Panc1 (cell line): ENCODE measurements at regions not wholly inside any gene's neighbourhood (a gene's known extent, or its start where the extent isn't known, plus 50 kb on each side); places are given as distances from the start of the nearest gene placed in this dataset.

Experiments
- ATAC-seq: fragments of 200-7000 bp; cut with Tn5 transposase; 2 replicates; pipeline ENCODE4 v1.9.1; 2020; ENCODE audit warnings: mild to moderate bottlenecking, moderate library complexity
- BruUV-seq: library from RNA; stranded (reverse); fragments of 400-500 nt; replicated peaks from 2 replicates; lab custom pipeline; 2021; lab: Mats Ljungman, UMichigan
- CTCF ChIA-PET: fragments of 300-600 bp; sonication (Branson Sonifier 250); formaldehyde crosslinking; loops from one replicate; lab custom pipeline; 2022; ENCODE audit warnings: antibody characterized with exemption; lab: Charles Lee
- POLR2A ChIA-PET: fragments of 300-600 bp; sonication (Branson Sonifier 250); formaldehyde crosslinking; loops from one replicate; lab custom pipeline; 2022; ENCODE audit warnings: antibody characterized with exemption; lab: Charles Lee
- DNase-seq: peaks from one replicate; pipeline ENCODE4 v3.0.0-alpha.2; 2010; ENCODE audit warnings: low read depth, low spot score
- H3K27ac ChIP-seq: 2 replicates; pipeline ENCODE4 v1.5.1; 2011; ENCODE audit warnings: mild to moderate bottlenecking, low read length, inconsistent platforms
- H3K27me3 ChIP-seq: fragments of 200-500 bp; sonication (Bioruptor generic); 2 replicates; pipeline ENCODE4 v1.6.0; 2014; ENCODE audit warnings: low read length, inconsistent platforms; ENCODE audit not compliant: control insufficient read depth, insufficient read depth
- H3K36me3 ChIP-seq: fragments of 200-500 bp; sonication (Bioruptor generic); 2 replicates; pipeline ENCODE4 v1.5.1; 2014; ENCODE audit warnings: inconsistent platforms, mild to moderate bottlenecking, low read length, moderate library complexity; ENCODE audit not compliant: control insufficient read depth, insufficient read depth
- H3K4me1 ChIP-seq: 2 replicates; pipeline ENCODE4 v1.5.1; 2011; ENCODE audit warnings: inconsistent platforms, mild to moderate bottlenecking, low read length, moderate library complexity; ENCODE audit not compliant: control insufficient read depth, insufficient read depth
- H3K4me3 ChIP-seq, 2 experiments: 2 replicates each; pipeline ENCODE4 v1.5.1; 2011 to 2012; ENCODE audit warnings: low read depth in 2 of 2, low read length in 2 of 2, mild to moderate bottlenecking in 2 of 2, inconsistent platforms in 1 of 2, moderate library complexity in 1 of 2
- H3K9me3 ChIP-seq: fragments of 200-500 bp; sonication (Bioruptor generic); 2 replicates; pipeline ENCODE4 v1.5.1; 2014; ENCODE audit warnings: low read depth, mild to moderate bottlenecking, inconsistent platforms, low read length, moderate library complexity; ENCODE audit not compliant: control insufficient read depth, insufficient read depth
- CTCF ChIP-seq: fragments of 450-650 bp; IDR thresholded peaks from 2 replicates; pipeline ENCODE4 v1.5.1; 2017; ENCODE audit warnings: mild to moderate bottlenecking
- POLR2AphosphoS5 ChIP-seq: IDR thresholded peaks from 2 replicates; pipeline ENCODE4 v1.6.1; 2012; ENCODE audit warnings: mild to moderate bottlenecking, low read depth, low read length, moderate library complexity
- REST ChIP-seq, 2 experiments: IDR thresholded peaks; 2 replicates each; pipeline ENCODE4 v1.6.1; 2011 to 2012; ENCODE audit warnings: low read depth in 2 of 2, control low read depth in 1 of 2, low read length in 1 of 2, mild to moderate bottlenecking in 1 of 2, moderate library complexity in 1 of 2; ENCODE audit not compliant: insufficient read depth in 1 of 2
- SIN3A ChIP-seq: IDR thresholded peaks from 2 replicates; pipeline ENCODE4 v1.6.1; 2012; ENCODE audit warnings: low read depth, mild to moderate bottlenecking, low read length, moderate library complexity, borderline replicate concordance; ENCODE audit not compliant: insufficient read depth
- TCF7L2 ChIP-seq: IDR thresholded peaks from 2 replicates; pipeline ENCODE4 v1.6.1; 2011; ENCODE audit warnings: mild to moderate bottlenecking, low read depth, low read length, inconsistent platforms
- in situ Hi-C: cut with HindIII; loops from 2 replicates; pipeline ENCODE4 v1.10.0; 2016; ENCODE audit warnings: low sequenced_read_pairs, low pct_unique_long_range_greater_than_20kb
- intact Hi-C: fragments of 100-400 bp; cut with micrococcal nuclease; formaldehyde crosslinking; loops from one replicate; pipeline ENCODE4 v1.10.0; 2022; ENCODE audit not compliant: unreplicated experiment

GRCh38 chr17:43328650-43329049 is 70.1 kb upstream of the ARL4D start:
- DNase-seq (no peak), ATAC-seq (no peak)
- TF ChIP-seq POLR2AphosphoS5 (no peak), SIN3A (no peak), CTCF (no peak), TCF7L2 (no peak), REST (IDR thresholded peaks at IDR 0.05; ENCODE audit: insufficient read depth in 1 of 2, low read depth in 2 of 2, low read length in 1 of 2) (no peak)
- H3K36me3 ChIP-seq: no peaks in the 10 kb centered on the region
- H3K4me3 ChIP-seq: no peak overlapping the region
- H3K4me1 ChIP-seq: no peaks in the 10 kb centered on the region; the same call in 1 of the 2 replicates
- in situ Hi-C loops (no loop called here), intact Hi-C loops (no loop called here)
- H3K9me3 ChIP-seq: no peaks in the 10 kb centered on the region
- POLR2A ChIA-PET: no interaction called here
- H3K27me3 ChIP-seq: no peaks in the 10 kb centered on the region
- CTCF ChIA-PET: no interaction called here
- no peak overlapping the region for H3K27ac ChIP-seq
- no TSS peak for BruUV-seq

GRCh38 chr17:43327834-43328420 is 70.9 kb upstream of the ARL4D start:
- Histone ChIP-seq H3K4me1 (no peaks in the 10 kb centered on the region), H3K9me3 (no peaks in the 10 kb centered on the region), H3K4me3 (no peak overlapping the region), H3K27me3 (no peaks in the 10 kb centered on the region), H3K36me3 (no peaks in the 10 kb centered on the region), H3K27ac (no peak overlapping the region)
- TF ChIP-seq POLR2AphosphoS5: no peak
- no peak for TF ChIP-seq TCF7L2
- ATAC-seq (no peak), DNase-seq (no peak)
- ChIA-PET POLR2A (no interaction called here), CTCF (no interaction called here)
- BruUV-seq: no TSS peak
- intact Hi-C loops (no loop called here), in situ Hi-C loops (no loop called here)

- Histone ChIP-seq H3K36me3 (no peaks in the 10 kb centered on the region), H3K9me3 (no peaks in the 10 kb centered on the region), H3K4me3 (no peak overlapping the region), H3K27ac (no peak overlapping the region), H3K27me3 (no peaks in the 10 kb centered on the region), H3K4me1 (no peaks in the 10 kb centered on the region)
- intact Hi-C loops (no loop called here), in situ Hi-C loops (no loop called here)
- DNase-seq: no peak
- ChIA-PET CTCF (no interaction called here), POLR2A (no interaction called here)
- BruUV-seq: no TSS peak
- TF ChIP-seq REST (IDR thresholded peaks at IDR 0.05; ENCODE audit: insufficient read depth in 1 of 2, low read depth in 2 of 2, low read length in 1 of 2) (no peak), POLR2AphosphoS5 (no peak), SIN3A (no peak), CTCF (no peak), TCF7L2 (no peak)
- no peak for ATAC-seq
Measured at GRCh38 chr17:43327421-43327820, 71.4 kb upstream of the ARL4D start.
